ENCODE measurements at regions not wholly inside any gene's neighbourhood (a gene's known extent, or its start where the extent isn't known, plus 50 kb on each side); places are given as distances from the start of the nearest gene placed in this dataset.
"Not testable (repeated sequence)": the region's sequence is repeated elsewhere in the genome, so short reads cannot be mapped to it uniquely, and the experiment has no call there.

- no peak for DNase-seq
These were observed 60.2 kb upstream of the LRRC4C start for GRCh38 chr11:41519696-41520095.

- DNase-seq, result no peak
These were observed 62.9 kb upstream of the LRRC4C start for GRCh38 chr11:41522391-41522790.

- peak; percentile 67 for DNase-seq
These were observed 63.6 kb upstream of the LRRC4C start for GRCh38 chr11:41522899-41523672.

GRCh38 chr11:41527530-41527929 lies 68.1 kb upstream of the LRRC4C start:
- no peak for DNase-seq

- DNase-seq, result no peak
These were observed 73.0 kb upstream of the LRRC4C start for GRCh38 chr11:41532413-41532812.

GRCh38 chr11:41533761-41534160 lies 74.3 kb upstream of the LRRC4C start:
- DNase-seq, result no peak

GRCh38 chr11:41534391-41534790 lies 74.9 kb upstream of the LRRC4C start:
- no peak for DNase-seq

GRCh38 chr11:41534861-41535260 lies 75.4 kb upstream of the LRRC4C start:
- no peak for DNase-seq

GRCh38 chr11:41536021-41536568 lies 76.6 kb upstream of the LRRC4C start:
- no peak for DNase-seq

GRCh38 chr11:41544902-41545301 lies 85.5 kb upstream of the LRRC4C start:
- DNase-seq, result not testable (repeated sequence)

- no peak for DNase-seq
These were observed 119.1 kb upstream of the LRRC4C start for GRCh38 chr11:41578421-41579051.

GRCh38 chr11:41579546-41579945 lies 120.1 kb upstream of the LRRC4C start:
- no peak for DNase-seq

- no peak for DNase-seq
These were observed 150.1 kb upstream of the LRRC4C start for GRCh38 chr11:41609511-41609910.

- no peak for DNase-seq
These were observed 153.0 kb upstream of the LRRC4C start for GRCh38 chr11:41612415-41612814.

- DNase-seq, result no peak
These were observed 153.9 kb upstream of the LRRC4C start for GRCh38 chr11:41613326-41613725.

GRCh38 chr11:41622707-41623359 lies 163.4 kb upstream of the LRRC4C start:
- DNase-seq, result no peak

GRCh38 chr11:41659985-41660384 lies 200.5 kb upstream of the LRRC4C start:
- no peak for DNase-seq

- DNase-seq, result no peak
These were observed 201.1 kb upstream of the LRRC4C start for GRCh38 chr11:41660585-41660984.

GRCh38 chr11:41665441-41666360 lies 206.2 kb upstream of the LRRC4C start:
- no peak for DNase-seq

- no peak for DNase-seq
These were observed 207.7 kb upstream of the LRRC4C start for GRCh38 chr11:41666951-41667653.

- DNase-seq, result no peak
These were observed 215.8 kb upstream of the LRRC4C start for GRCh38 chr11:41675205-41675604.

- DNase-seq, result no peak
These were observed 253.6 kb upstream of the LRRC4C start for GRCh38 chr11:41713030-41713429.

All from islet precursor cell (in vitro differentiated cells).